OCI-LY7 (cell line): ENCODE measurements at regions not wholly inside any gene's neighbourhood (a gene's known extent, or its start where the extent isn't known, plus 50 kb on each side); places are given as distances from the start of the nearest gene placed in this dataset.

Experiments
- BruUV-seq: library from RNA; stranded (reverse); fragments of 400-500 nt; replicated peaks from 2 replicates; lab custom pipeline; 2021; lab: Mats Ljungman, UMichigan
- CTCF ChIA-PET: fragments of 300-600 bp; sonication (Branson Sonifier 250); formaldehyde crosslinking; loops from one replicate; lab custom pipeline; 2022; ENCODE audit warnings: antibody characterized with exemption; ENCODE audit not compliant: unreplicated experiment; lab: Charles Lee
- POLR2A ChIA-PET: fragments of 300-600 bp; sonication (Branson Sonifier 250); formaldehyde crosslinking; loops from one replicate; lab custom pipeline; 2022; ENCODE audit warnings: antibody characterized with exemption; lab: Charles Lee
- DNase-seq: peaks from one replicate; pipeline ENCODE4 v3.0.0-alpha.2; 2015; ENCODE audit warnings: low spot score
- H2AFZ ChIP-seq: fragments of 200-600 bp; sonication (generic), shearing (Covaris generic); 2 replicates; pipeline ENCODE4 v1.6.1; 2014; ENCODE audit warnings: mild to moderate bottlenecking, antibody characterized with exemption, low read length, moderate library complexity
- H3K27ac ChIP-seq: fragments of 200-600 bp; sonication (generic); 2 replicates; pipeline ENCODE4 v1.5.1; 2014; ENCODE audit warnings: mixed run types, low read depth, mild to moderate bottlenecking, moderate library complexity, low read length, inconsistent platforms; ENCODE audit not compliant: poor library complexity, severe bottlenecking
- H3K36me3 ChIP-seq: fragments of 200-600 bp; sonication (generic); 2 replicates; pipeline ENCODE4 v1.6.1; 2014; ENCODE audit warnings: mild to moderate bottlenecking, antibody characterized with exemption, low read length, moderate library complexity, mixed read lengths; ENCODE audit not compliant: insufficient read depth
- H3K4me1 ChIP-seq: fragments of 200-600 bp; sonication (generic); 2 replicates; pipeline ENCODE4 v1.5.1; 2014; ENCODE audit warnings: mild to moderate bottlenecking, low read length; ENCODE audit not compliant: insufficient read depth, poor library complexity, severe bottlenecking
- H3K4me2 ChIP-seq: fragments of 200-600 bp; sonication (generic); 2 replicates; pipeline ENCODE4 v1.6.1; 2014; ENCODE audit warnings: mild to moderate bottlenecking, low read length
- H3K4me3 ChIP-seq: fragments of 200-600 bp; sonication (generic); 2 replicates; pipeline ENCODE4 v1.5.1; 2014; ENCODE audit warnings: mild to moderate bottlenecking, low read depth, low read length; ENCODE audit not compliant: poor library complexity, severe bottlenecking
- H3K79me2 ChIP-seq: fragments of 200-600 bp; sonication (generic); 2 replicates; pipeline ENCODE4 v1.6.1; 2016; ENCODE audit warnings: low read depth, mild to moderate bottlenecking, low read length, moderate library complexity, mixed read lengths; ENCODE audit not compliant: insufficient read depth
- H3K9me2 ChIP-seq: fragments of 200-600 bp; sonication (generic); 2 replicates; pipeline ENCODE4 v1.6.1; 2016; ENCODE audit warnings: mild to moderate bottlenecking, low read length, mixed read lengths; ENCODE audit not compliant: insufficient read depth
- H3K9me3 ChIP-seq: fragments of 200-600 bp; sonication (generic); 2 replicates; pipeline ENCODE4 v1.6.1; 2014; ENCODE audit warnings: mild to moderate bottlenecking, mixed run types, low read length, mixed read lengths
- H4K20me1 ChIP-seq: fragments of 200-600 bp; sonication (generic); 2 replicates; pipeline ENCODE4 v1.6.1; 2014; ENCODE audit warnings: mild to moderate bottlenecking, antibody characterized with exemption, low read length, moderate library complexity, mixed read lengths; ENCODE audit not compliant: insufficient read depth
- EZH2phosphoT487 ChIP-seq: fragments of 200-600 bp; sonication (generic); IDR thresholded peaks from 2 replicates; pipeline ENCODE4 v1.6.1; 2018; ENCODE audit warnings: low read depth, borderline replicate concordance, mild to moderate bottlenecking, mixed run types, antibody characterized with exemption, low read length, moderate library complexity, mixed read lengths
- intact Hi-C: fragments of 100-400 bp; cut with micrococcal nuclease; formaldehyde crosslinking; loops from one replicate; pipeline ENCODE4 v1.10.0; 2022; ENCODE audit not compliant: unreplicated experiment
- TF ChIP-seq, protein P1 (sequence below): fragments of 200-600 bp; sonication (generic); conservative IDR thresholded peaks from 2 replicates; pipeline ENCODE4 v1.5.1; 2014; ENCODE audit warnings: mild to moderate bottlenecking, antibody characterized with exemption, low read length, moderate library complexity, mixed read lengths

DNA sequence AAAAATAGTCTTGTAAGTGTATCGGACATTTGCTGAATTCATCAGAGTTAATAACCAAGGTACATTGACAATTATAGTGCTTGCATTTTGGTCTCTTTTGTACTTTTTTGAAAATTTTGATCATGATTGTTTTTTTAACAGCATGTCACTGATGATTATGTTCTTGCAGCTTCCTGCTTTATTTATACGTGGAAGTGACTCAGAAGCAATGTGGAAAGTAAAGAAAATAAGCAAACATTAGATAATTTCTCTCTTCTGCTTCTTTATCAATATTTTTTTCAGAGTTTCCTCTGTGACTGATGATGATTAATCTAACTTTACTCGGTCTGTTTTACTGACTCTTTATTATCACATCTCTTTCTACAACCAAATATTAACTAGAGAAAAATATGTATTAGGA, 1351.9 kb downstream of the REEP3 start:
- intact Hi-C loops: no loop called here
- Histone ChIP-seq H3K9me3 (no peaks in the 10 kb centered on the region), H3K79me2 (no peaks in the 10 kb centered on the region), H3K4me2 (no peak overlapping the region), H3K4me1 (no peaks in the 10 kb centered on the region), H3K9me2 (no peaks in the 10 kb centered on the region), H4K20me1 (no peaks in the 10 kb centered on the region), H3K27ac (no peak overlapping the region), H2AFZ (no peak overlapping the region), H3K4me3 (no peak overlapping the region), H3K36me3 (no peaks in the 10 kb centered on the region)
- ChIA-PET POLR2A (interaction anchor here (0.6 kb wide), 1 partner anchor 16 kb away, joined by 3 read pairs; no protein-coding TSS in a partner anchor), CTCF (no interaction called here)
- BruUV-seq: no TSS peak
- TF ChIP-seq, protein P1, sequence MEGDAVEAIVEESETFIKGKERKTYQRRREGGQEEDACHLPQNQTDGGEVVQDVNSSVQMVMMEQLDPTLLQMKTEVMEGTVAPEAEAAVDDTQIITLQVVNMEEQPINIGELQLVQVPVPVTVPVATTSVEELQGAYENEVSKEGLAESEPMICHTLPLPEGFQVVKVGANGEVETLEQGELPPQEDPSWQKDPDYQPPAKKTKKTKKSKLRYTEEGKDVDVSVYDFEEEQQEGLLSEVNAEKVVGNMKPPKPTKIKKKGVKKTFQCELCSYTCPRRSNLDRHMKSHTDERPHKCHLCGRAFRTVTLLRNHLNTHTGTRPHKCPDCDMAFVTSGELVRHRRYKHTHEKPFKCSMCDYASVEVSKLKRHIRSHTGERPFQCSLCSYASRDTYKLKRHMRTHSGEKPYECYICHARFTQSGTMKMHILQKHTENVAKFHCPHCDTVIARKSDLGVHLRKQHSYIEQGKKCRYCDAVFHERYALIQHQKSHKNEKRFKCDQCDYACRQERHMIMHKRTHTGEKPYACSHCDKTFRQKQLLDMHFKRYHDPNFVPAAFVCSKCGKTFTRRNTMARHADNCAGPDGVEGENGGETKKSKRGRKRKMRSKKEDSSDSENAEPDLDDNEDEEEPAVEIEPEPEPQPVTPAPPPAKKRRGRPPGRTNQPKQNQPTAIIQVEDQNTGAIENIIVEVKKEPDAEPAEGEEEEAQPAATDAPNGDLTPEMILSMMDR: no peak
- no peak for TF ChIP-seq EZH2phosphoT487
- DNase-seq: no peak

DNA sequence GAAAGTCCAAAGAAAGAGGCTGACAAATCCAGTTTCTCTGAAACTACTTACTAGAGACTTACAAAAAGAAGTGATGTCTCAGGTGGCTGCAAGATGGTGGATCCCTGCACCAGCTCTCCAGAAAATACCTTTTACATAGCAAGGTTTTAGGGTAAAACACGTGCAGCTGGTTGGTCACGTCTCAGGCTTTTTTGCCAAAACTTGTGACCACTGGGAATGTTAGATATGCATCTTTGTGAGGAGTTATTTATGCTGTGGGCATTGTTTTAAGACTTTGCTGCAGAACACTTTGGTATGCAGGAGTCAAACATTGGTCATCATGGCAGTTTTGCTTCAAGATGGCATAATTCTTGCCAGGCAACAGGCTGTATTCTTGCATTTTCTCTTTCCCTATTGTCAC, 1352.8 kb downstream of the REEP3 start:
- Histone ChIP-seq H3K4me1 (no peaks in the 10 kb centered on the region), H3K4me3 (no peak overlapping the region), H3K27ac (no peak overlapping the region), H3K9me2 (no peaks in the 10 kb centered on the region), H2AFZ (no peak overlapping the region), H3K36me3 (no peaks in the 10 kb centered on the region), H3K79me2 (no peaks in the 10 kb centered on the region), H3K9me3 (no peaks in the 10 kb centered on the region), H4K20me1 (no peaks in the 10 kb centered on the region), H3K4me2 (no peak overlapping the region)
- no peak for TF ChIP-seq EZH2phosphoT487
- TF ChIP-seq, protein P1: no peak
- ChIA-PET POLR2A (no interaction called here), CTCF (no interaction called here)
- no peak for DNase-seq
- intact Hi-C loops: no loop called here
- BruUV-seq: no TSS peak

DNA sequence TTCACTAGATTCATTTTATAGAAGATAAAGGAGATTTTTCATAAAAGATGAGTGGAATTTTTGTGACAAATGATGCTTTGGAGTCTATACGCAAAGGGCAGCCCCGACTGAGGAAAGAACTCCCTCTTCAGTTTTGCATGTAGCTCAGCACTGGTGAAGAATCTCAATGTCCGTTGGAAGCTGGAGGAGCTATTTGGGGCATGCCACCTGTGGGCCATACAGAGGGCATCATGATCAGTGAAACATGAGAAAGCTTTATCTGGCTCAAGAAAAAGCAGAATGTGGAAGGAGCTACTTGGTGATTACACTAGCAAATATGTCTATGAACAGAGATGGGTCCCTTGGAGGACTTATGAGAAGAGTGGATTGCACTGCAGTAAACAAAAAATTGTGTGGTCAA, 1359.3 kb downstream of the REEP3 start:
- Histone ChIP-seq H3K9me2 (no peaks in the 10 kb centered on the region), H3K36me3 (no peaks in the 10 kb centered on the region), H3K4me3 (no peak overlapping the region), H3K4me1 (no peaks in the 10 kb centered on the region), H2AFZ (no peak overlapping the region), H3K79me2 (no peaks in the 10 kb centered on the region), H3K4me2 (no peak overlapping the region), H3K9me3 (no peaks in the 10 kb centered on the region), H4K20me1 (no peaks in the 10 kb centered on the region), H3K27ac (no peak overlapping the region)
- POLR2A ChIA-PET: no interaction called here
- CTCF ChIA-PET: no interaction called here
- no peak for DNase-seq
- intact Hi-C loops: no loop called here
- TF ChIP-seq EZH2phosphoT487: no peak
- TF ChIP-seq, protein P1: no peak
- no TSS peak for BruUV-seq
